SH-SY5Y (cell line): ENCODE measurements at regions not wholly inside any gene's neighbourhood (a gene's known extent, or its start where the extent isn't known, plus 50 kb on each side); places are given as distances from the start of the nearest gene placed in this dataset.

Experiments
- GATA2 ChIP-seq: IDR thresholded peaks from 2 replicates; pipeline ENCODE4 v1.6.1; 2011; ENCODE audit warnings: mild to moderate bottlenecking, low read depth, low read length
- GATA3 ChIP-seq: IDR thresholded peaks from 2 replicates; pipeline ENCODE4 v1.6.1; 2011; ENCODE audit warnings: low read depth, mild to moderate bottlenecking, low read length, moderate library complexity

DNA sequence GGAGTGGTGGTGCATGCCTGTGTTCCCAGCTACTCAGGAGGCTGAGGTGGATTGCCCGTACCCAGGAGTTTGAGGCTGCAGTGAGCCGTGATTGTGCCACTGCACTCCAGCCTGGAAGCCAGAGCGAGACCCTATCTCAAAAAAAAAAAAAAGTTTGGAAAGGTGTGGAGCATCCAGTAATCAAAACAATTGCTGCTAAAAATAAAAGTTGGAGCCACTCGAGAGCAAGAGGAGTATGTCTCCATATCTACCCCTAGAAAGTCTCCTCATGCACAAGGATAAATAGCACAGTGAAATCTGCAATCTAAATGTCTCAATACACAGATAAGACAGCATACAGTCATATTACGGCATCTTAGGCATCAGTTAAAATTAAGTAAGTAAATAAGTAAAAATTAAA is 81.5 kb upstream of the NEBL start:
- TF ChIP-seq GATA3, result no peak
- no peak for TF ChIP-seq GATA2
